ENCODE measurements at regions not wholly inside any gene's neighbourhood (a gene's known extent, or its start where the extent isn't known, plus 50 kb on each side); places are given as distances from the start of the nearest gene placed in this dataset.

- Histone ChIP-seq H2AFZ (ENCODE audit: low read depth, low read length) (no peak overlapping the region), H3K27ac (ENCODE audit: low read length) (no peak overlapping the region), H3K4me1 (ENCODE audit: low read length) (no peaks in the 10 kb centered on the region), H3K36me3 (replicated peaks; ENCODE audit: low read depth, low read length) (no peaks in the 10 kb centered on the region), H3K9ac (ENCODE audit: low read length) (no peak overlapping the region), H3K27me3 (ENCODE audit: low read depth, low read length) (no peaks in the 10 kb centered on the region), H3K9me3 (ENCODE audit: insufficient read depth, low read length) (no peaks in the 10 kb centered on the region), H3K4me2 (ENCODE audit: low read length) (no peak overlapping the region), H3K4me3 (ENCODE audit: low read length) (no peak overlapping the region), H4K20me1 (ENCODE audit: insufficient read depth, low read length) (no peaks in the 10 kb centered on the region), H3K79me2 (ENCODE audit: low read length) (no peaks in the 10 kb centered on the region)
- TF ChIP-seq CTCF (IDR thresholded peaks at IDR 0.05; ENCODE audit: low read depth, low read length) (no peak), EZH2phosphoT487 (IDR thresholded peaks at IDR 0.05; ENCODE audit: low read depth) (no peak)
Measured at GRCh38 chr2:156864325-156864724, 393.2 kb upstream of the GALNT5 start.

- no peak overlapping the region for H3K9ac ChIP-seq (ENCODE audit: low read length)
- no peak overlapping the region for H3K4me2 ChIP-seq (ENCODE audit: low read length)
- no peaks in the 10 kb centered on the region for H3K4me1 ChIP-seq (ENCODE audit: low read length)
- TF ChIP-seq EZH2phosphoT487 (IDR thresholded peaks at IDR 0.05; ENCODE audit: low read depth) (no peak), CTCF (IDR thresholded peaks at IDR 0.05; ENCODE audit: low read depth, low read length) (no peak)
- H2AFZ ChIP-seq (ENCODE audit: low read depth, low read length), result no peak overlapping the region
- no peak overlapping the region for H3K27ac ChIP-seq (ENCODE audit: low read length)
- H4K20me1 ChIP-seq (ENCODE audit: insufficient read depth, low read length), result no peaks in the 10 kb centered on the region
- H3K4me3 ChIP-seq (ENCODE audit: low read length), result no peak overlapping the region
- H3K36me3 ChIP-seq (replicated peaks; ENCODE audit: low read depth, low read length), result no peaks in the 10 kb centered on the region
- H3K9me3 ChIP-seq (ENCODE audit: insufficient read depth, low read length), result no peaks in the 10 kb centered on the region
- no peaks in the 10 kb centered on the region for H3K27me3 ChIP-seq (ENCODE audit: low read depth, low read length)
- no peaks in the 10 kb centered on the region for H3K79me2 ChIP-seq (ENCODE audit: low read length)
Measured at GRCh38 chr2:156864753-156865152, 392.8 kb upstream of the GALNT5 start.

- Histone ChIP-seq H3K9ac (ENCODE audit: low read length) (no peak overlapping the region), H3K27me3 (ENCODE audit: low read depth, low read length) (no peaks in the 10 kb centered on the region)
Measured at GRCh38 chr2:156867201-156867600, 390.3 kb upstream of the GALNT5 start.

GRCh38 chr2:156874707-156875106 is 382.8 kb upstream of the GALNT5 start:
- H3K36me3 ChIP-seq (replicated peaks; ENCODE audit: low read depth, low read length), result no peaks in the 10 kb centered on the region
- no peak for TF ChIP-seq EZH2phosphoT487 (IDR thresholded peaks at IDR 0.05; ENCODE audit: low read depth)
- TF ChIP-seq CTCF (IDR thresholded peaks at IDR 0.05; ENCODE audit: low read depth, low read length), result no peak
- no peak overlapping the region for H3K4me2 ChIP-seq (ENCODE audit: low read length)
- no peaks in the 10 kb centered on the region for H3K4me1 ChIP-seq (ENCODE audit: low read length)
- H4K20me1 ChIP-seq (ENCODE audit: insufficient read depth, low read length), result no peaks in the 10 kb centered on the region
- no peaks in the 10 kb centered on the region for H3K27me3 ChIP-seq (ENCODE audit: low read depth, low read length)
- H2AFZ ChIP-seq (ENCODE audit: low read depth, low read length), result no peak overlapping the region
- no peak overlapping the region for H3K27ac ChIP-seq (ENCODE audit: low read length)
- H3K9ac ChIP-seq (ENCODE audit: low read length), result no peak overlapping the region
- H3K4me3 ChIP-seq (ENCODE audit: low read length), result no peak overlapping the region
- H3K9me3 ChIP-seq (ENCODE audit: insufficient read depth, low read length), result no peaks in the 10 kb centered on the region
- no peaks in the 10 kb centered on the region for H3K79me2 ChIP-seq (ENCODE audit: low read length)

More at GRCh38 chr2:156867201-156867600, 390.3 kb upstream of the GALNT5 start:
- H3K4me2 ChIP-seq (ENCODE audit: low read length), result no peak overlapping the region
- H3K79me2 ChIP-seq (ENCODE audit: low read length), result no peaks in the 10 kb centered on the region
- TF ChIP-seq CTCF (IDR thresholded peaks at IDR 0.05; ENCODE audit: low read depth, low read length) (no peak), EZH2phosphoT487 (IDR thresholded peaks at IDR 0.05; ENCODE audit: low read depth) (no peak)
- no peak overlapping the region for H3K4me3 ChIP-seq (ENCODE audit: low read length)
- no peaks in the 10 kb centered on the region for H3K36me3 ChIP-seq (replicated peaks; ENCODE audit: low read depth, low read length)
- no peaks in the 10 kb centered on the region for H4K20me1 ChIP-seq (ENCODE audit: insufficient read depth, low read length)
- no peak overlapping the region for H2AFZ ChIP-seq (ENCODE audit: low read depth, low read length)
- no peaks in the 10 kb centered on the region for H3K9me3 ChIP-seq (ENCODE audit: insufficient read depth, low read length)
- H3K27ac ChIP-seq (ENCODE audit: low read length), result no peak overlapping the region
- H3K4me1 ChIP-seq (ENCODE audit: low read length), result no peaks in the 10 kb centered on the region
